Mammary epithelial cell (primary cell): ENCODE measurements at regions not wholly inside any gene's neighbourhood (a gene's known extent, or its start where the extent isn't known, plus 50 kb on each side); places are given as distances from the start of the nearest gene placed in this dataset.

ENCODE experiments used
- CTCF ChIP-seq, 2 donors: IDR thresholded peaks in 1 of 2; conservative IDR thresholded peaks in 1 of 2; 2 replicates each; pipeline ENCODE4 v1.5.1; 2011 to 2012; ENCODE audit warnings: inconsistent platforms in 2 of 2, low read length in 2 of 2, mild to moderate bottlenecking in 2 of 2, control low read depth in 1 of 2, low read depth in 1 of 2; ENCODE audit not compliant: insufficient read depth in 1 of 2; ENCODE audit errors: extremely low read depth in 1 of 2
- EZH2 ChIP-seq: IDR thresholded peaks from 2 replicates; pipeline ENCODE4 v1.6.1; 2012; ENCODE audit warnings: low read length, inconsistent platforms, borderline replicate concordance

GRCh38 chr20:60326821-60327220 lies 368.6 kb downstream of the CDH26 start:
- TF ChIP-seq CTCF (conservative IDR thresholded peaks at IDR 0.05 in 1 of 2, IDR thresholded peaks at IDR 0.05 in 1 of 2; ENCODE audit: extremely low read depth in 1 of 2, insufficient read depth in 1 of 2, low read depth in 1 of 2, low read length in 2 of 2): no peak
- TF ChIP-seq EZH2: no peak
